ENCODE measurements at regions not wholly inside any gene's neighbourhood (a gene's known extent, or its start where the extent isn't known, plus 50 kb on each side); places are given as distances from the start of the nearest gene placed in this dataset.

DNA sequence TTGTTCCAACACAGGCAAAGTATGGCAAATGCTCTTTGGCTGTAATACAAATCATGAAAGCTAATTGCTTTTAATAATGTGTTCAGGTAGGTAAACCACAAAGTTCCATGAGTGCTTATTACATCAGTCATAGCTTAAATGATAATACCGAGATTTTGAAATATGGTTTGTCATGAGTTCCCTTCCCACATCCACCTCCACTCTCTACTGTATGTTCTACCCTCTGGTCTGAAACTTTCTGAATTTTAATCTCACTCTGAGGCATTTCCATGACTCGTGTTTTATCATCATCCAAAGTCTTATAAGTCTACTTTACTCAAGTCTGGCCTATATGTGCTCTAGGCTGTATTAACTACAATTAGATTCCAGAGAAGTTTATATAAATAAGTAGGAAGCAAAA, 354.8 kb downstream of the AKAIN1 start:
- Histone ChIP-seq H3K27me3 (ENCODE audit: control insufficient read depth in 2 of 2, insufficient read depth in 2 of 2, low read length in 2 of 2) (no peaks in the 10 kb centered on the region), H3K79me2 (ENCODE audit: insufficient read depth, low read length) (no peaks in the 10 kb centered on the region), H3K4me2 (replicated peaks; ENCODE audit: extremely low read depth, low read length, poor library complexity, severe bottlenecking) (no peak overlapping the region), H3K27ac (ENCODE audit: low read depth in 1 of 2, low read length in 2 of 2) (no peak overlapping the region), H3K9me3 (replicated peaks in 1 of 2; ENCODE audit: control insufficient read depth in 1 of 2, insufficient read depth in 1 of 2, low read length in 2 of 2) (peaks cover 19 to 26% of the 10 kb centered on the region in 2 donors), H3K36me3 (replicated peaks in 1 of 2; ENCODE audit: control insufficient read depth in 1 of 2, insufficient read depth in 2 of 2, low read length in 2 of 2) (no peaks in the 10 kb centered on the region), H4K20me1 (ENCODE audit: insufficient read depth, low read length) (no peaks in the 10 kb centered on the region), H2AFZ (ENCODE audit: insufficient read depth, low read depth, low read length, poor library complexity, severe bottlenecking) (no peak overlapping the region), H3K4me3 (replicated peaks in 1 of 3; ENCODE audit: low read depth in 2 of 3, low read length in 3 of 3) (no peak overlapping the region), H3K4me1 (ENCODE audit: control insufficient read depth in 1 of 2, insufficient read depth in 2 of 2, low read length in 2 of 2) (no peaks in the 10 kb centered on the region), H3K9ac (ENCODE audit: insufficient read depth, low read length, poor library complexity, severe bottlenecking) (no peak overlapping the region)
- DNase-seq = no peak
- intact Hi-C loops (cut with micrococcal nuclease) = no loop called here
- WGBS (ENCODE audit: insufficient coverage) = no CpG with 5 or more reads among the region's 2 CpGs
- H3K36me3 Mint-ChIP-seq = no peaks in the 10 kb centered on the region
- no peaks in the 10 kb centered on the region for H3K4me1 Mint-ChIP-seq
- no peak overlapping the region for H3K27ac Mint-ChIP-seq
- H3K27me3 Mint-ChIP-seq (ENCODE audit: low read depth in 3 of 3) = peaks cover 0 to 4% (median 0%) of the 10 kb centered on the region in 3 donors
- no peak for TF ChIP-seq CTCF (IDR thresholded peaks at IDR 0.05)
- H3K4me3 Mint-ChIP-seq = no peak overlapping the region
- H3K9me3 Mint-ChIP-seq = peaks cover 0 to 17% (median 9%) of the 10 kb centered on the region in 7 donors

DNA sequence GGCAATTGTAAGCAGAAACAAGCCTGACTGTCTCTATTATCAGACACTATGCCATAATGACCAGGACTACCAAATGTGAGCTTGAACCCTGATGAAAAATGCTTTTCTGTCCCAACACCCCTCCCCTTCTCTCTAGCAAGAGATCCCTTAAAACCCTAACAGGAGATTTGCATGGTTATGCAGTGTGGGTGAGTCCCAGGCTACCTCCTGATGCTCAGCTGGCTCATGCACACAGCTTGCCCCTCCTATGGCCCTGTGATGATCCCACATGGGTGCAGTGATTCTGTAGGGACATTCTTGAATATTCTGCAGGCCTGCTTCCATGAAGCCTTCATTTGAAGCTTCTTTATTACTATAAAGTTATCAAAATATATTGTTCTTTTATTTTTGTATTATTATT, 357.4 kb downstream of the AKAIN1 start:
- Histone ChIP-seq H3K9ac (ENCODE audit: insufficient read depth, low read length, poor library complexity, severe bottlenecking) (no peak overlapping the region), H4K20me1 (ENCODE audit: insufficient read depth, low read length) (no peaks in the 10 kb centered on the region), H2AFZ (ENCODE audit: insufficient read depth, low read depth, low read length, poor library complexity, severe bottlenecking) (no peak overlapping the region), H3K4me3 (replicated peaks in 1 of 3; ENCODE audit: low read depth in 2 of 3, low read length in 3 of 3) (no peak overlapping the region), H3K4me1 (ENCODE audit: control insufficient read depth in 1 of 2, insufficient read depth in 2 of 2, low read length in 2 of 2) (no peaks in the 10 kb centered on the region), H3K36me3 (replicated peaks in 1 of 2; ENCODE audit: control insufficient read depth in 1 of 2, insufficient read depth in 2 of 2, low read length in 2 of 2) (no peaks in the 10 kb centered on the region), H3K9me3 (replicated peaks in 1 of 2; ENCODE audit: control insufficient read depth in 1 of 2, insufficient read depth in 1 of 2, low read length in 2 of 2) (peaks cover 20 to 22% of the 10 kb centered on the region in 2 donors), H3K4me2 (replicated peaks; ENCODE audit: extremely low read depth, low read length, poor library complexity, severe bottlenecking) (no peak overlapping the region), H3K27me3 (ENCODE audit: control insufficient read depth in 2 of 2, insufficient read depth in 2 of 2, low read length in 2 of 2) (no peaks in the 10 kb centered on the region), H3K27ac (ENCODE audit: low read depth in 1 of 2, low read length in 2 of 2) (no peak overlapping the region), H3K79me2 (ENCODE audit: insufficient read depth, low read length) (no peaks in the 10 kb centered on the region)
- Mint-ChIP-seq H3K4me1 (no peaks in the 10 kb centered on the region), H3K36me3 (no peaks in the 10 kb centered on the region), H3K27me3 (ENCODE audit: low read depth in 3 of 3) (peaks cover 0 to 2% (median 0%) of the 10 kb centered on the region in 3 donors), H3K9me3 (peaks cover 0 to 14% (median 6%) of the 10 kb centered on the region in 7 donors), H3K27ac (no peak overlapping the region), H3K4me3 (no peak overlapping the region)
- no peak for DNase-seq
- TF ChIP-seq CTCF (IDR thresholded peaks at IDR 0.05) = no peak
- intact Hi-C loops (cut with micrococcal nuclease) = no loop called here
